SK-N-SH treated with all-trans-retinoic acid at 6 μM for 48 hours (cell line): ENCODE measurements at regions not wholly inside any gene's neighbourhood (a gene's known extent, or its start where the extent isn't known, plus 50 kb on each side); places are given as distances from the start of the nearest gene placed in this dataset.

ENCODE experiments used
- ISL1 ChIP-seq: fragments of 250-450 bp; sonication (Bioruptor Pico); IDR thresholded peaks from 2 replicates; pipeline ENCODE4 v2.1.2; 2022; ENCODE audit warnings: mild to moderate bottlenecking, moderate library complexity
- POU6F1 ChIP-seq: fragments of 250-450 bp; sonication (Bioruptor Pico); IDR thresholded peaks from 2 replicates; pipeline ENCODE4 v1.8.0; 2021; ENCODE audit warnings: low read depth, mild to moderate bottlenecking, moderate library complexity, borderline replicate concordance
- ZC3H10 ChIP-seq: fragments of 250-450 bp; sonication (Bioruptor Pico); IDR thresholded peaks from 2 replicates; pipeline ENCODE4 v1.5.1; 2021; ENCODE audit warnings: mild to moderate bottlenecking, moderate library complexity
- ZFP30 ChIP-seq: fragments of 450-650 bp; formaldehyde crosslinking; IDR thresholded peaks from 2 replicates; pipeline ENCODE4 v1.5.0; 2022; ENCODE audit warnings: mild to moderate bottlenecking, moderate library complexity

GRCh38 chr5:54632131-54632701, 114.7 kb downstream of the SNX18 start:
- no peak for TF ChIP-seq ZC3H10
- TF ChIP-seq ZFP30 = no peak
- TF ChIP-seq POU6F1 (CRISPR knock-in tag) = no peak
- no peak for TF ChIP-seq ISL1 (CRISPR knock-in tag)
